A673 (cell line): ENCODE measurements at regions not wholly inside any gene's neighbourhood (a gene's known extent, or its start where the extent isn't known, plus 50 kb on each side); places are given as distances from the start of the nearest gene placed in this dataset.

ENCODE experiments used
- CTCF ChIP-seq: fragments of 300-800, 200-600 bp; sonication (generic); conservative IDR thresholded peaks from 2 replicates; pipeline ENCODE4 v1.5.1; 2017; ENCODE audit warnings: low read depth, mild to moderate bottlenecking, antibody characterized with exemption, low read length, moderate library complexity, mixed read lengths
- EZH2 ChIP-seq: fragments of 200-600 bp; sonication (generic); IDR thresholded peaks from 2 replicates; pipeline ENCODE4 v1.6.1; 2017; ENCODE audit warnings: borderline replicate concordance, low read depth, mild to moderate bottlenecking, mixed read lengths, antibody characterized with exemption, low read length; ENCODE audit not compliant: poor library complexity, severe bottlenecking

GRCh38 chr2:239721991-239722759 lies 303.0 kb downstream of the NDUFA10 start:
- TF ChIP-seq CTCF (no peak), EZH2 (no peak)
